ENCODE measurements at regions not wholly inside any gene's neighbourhood (a gene's known extent, or its start where the extent isn't known, plus 50 kb on each side); places are given as distances from the start of the nearest gene placed in this dataset.

- intact Hi-C loops (cut with DNase I), result no loop called here
- no peak for TF ChIP-seq EP300 (IDR thresholded peaks at IDR 0.05)
- TF ChIP-seq, protein P1, sequence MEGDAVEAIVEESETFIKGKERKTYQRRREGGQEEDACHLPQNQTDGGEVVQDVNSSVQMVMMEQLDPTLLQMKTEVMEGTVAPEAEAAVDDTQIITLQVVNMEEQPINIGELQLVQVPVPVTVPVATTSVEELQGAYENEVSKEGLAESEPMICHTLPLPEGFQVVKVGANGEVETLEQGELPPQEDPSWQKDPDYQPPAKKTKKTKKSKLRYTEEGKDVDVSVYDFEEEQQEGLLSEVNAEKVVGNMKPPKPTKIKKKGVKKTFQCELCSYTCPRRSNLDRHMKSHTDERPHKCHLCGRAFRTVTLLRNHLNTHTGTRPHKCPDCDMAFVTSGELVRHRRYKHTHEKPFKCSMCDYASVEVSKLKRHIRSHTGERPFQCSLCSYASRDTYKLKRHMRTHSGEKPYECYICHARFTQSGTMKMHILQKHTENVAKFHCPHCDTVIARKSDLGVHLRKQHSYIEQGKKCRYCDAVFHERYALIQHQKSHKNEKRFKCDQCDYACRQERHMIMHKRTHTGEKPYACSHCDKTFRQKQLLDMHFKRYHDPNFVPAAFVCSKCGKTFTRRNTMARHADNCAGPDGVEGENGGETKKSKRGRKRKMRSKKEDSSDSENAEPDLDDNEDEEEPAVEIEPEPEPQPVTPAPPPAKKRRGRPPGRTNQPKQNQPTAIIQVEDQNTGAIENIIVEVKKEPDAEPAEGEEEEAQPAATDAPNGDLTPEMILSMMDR (IDR thresholded peaks at IDR 0.05), result no peak
- TF ChIP-seq POLR2AphosphoS5 (IDR thresholded peaks at IDR 0.05), result no peak
- TF ChIP-seq POLR2A (IDR thresholded peaks at IDR 0.05; ENCODE audit: low read depth), result no peak
- H3K9me3 ChIP-seq, result no peaks in the 10 kb centered on the region
These were observed 113.2 kb upstream of the GPR26 start for GRCh38 chr10:123552760-123553554.

DNA sequence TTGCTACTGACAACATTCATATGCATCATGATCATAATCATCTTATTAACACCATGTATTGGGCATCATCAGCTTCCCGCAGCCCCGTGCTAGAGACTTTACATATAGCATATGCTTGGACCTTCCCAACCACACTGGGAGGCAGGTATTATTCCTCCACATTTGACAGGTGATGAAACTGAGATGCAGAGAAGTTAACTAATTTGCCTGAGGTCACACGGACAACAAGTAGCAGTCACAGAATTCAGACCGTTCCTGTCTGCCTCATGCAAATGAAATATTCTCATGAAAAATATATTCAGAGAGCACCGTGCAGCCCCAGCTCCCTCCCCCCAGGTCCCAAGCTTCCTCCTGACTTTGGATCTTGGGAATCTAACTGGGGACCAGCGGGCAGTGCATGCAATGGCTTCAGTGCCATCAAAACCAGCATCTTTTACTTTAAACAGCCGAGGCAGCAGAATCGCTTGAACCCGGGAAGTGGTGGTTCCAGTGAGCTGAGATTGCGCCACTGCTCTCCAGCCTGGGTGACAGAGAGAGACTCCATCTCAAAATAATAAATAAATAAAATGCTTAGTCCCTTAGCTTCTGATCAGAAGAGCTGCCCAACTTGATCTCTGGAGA, 112.2 kb upstream of the GPR26 start:
- 73% methylated on average over 6 of the region's 10 CpGs for WGBS

More at GRCh38 chr10:123552760-123553554, 113.2 kb upstream of the GPR26 start:
- H3K4me1 ChIP-seq, result no peaks in the 10 kb centered on the region
- H3K27me3 ChIP-seq, result peaks cover 0 to 63% (median 0%) of the 10 kb centered on the region in 4 donors
- no peaks in the 10 kb centered on the region for H3K36me3 ChIP-seq
- DNase-seq (ENCODE audit: extremely low spot score), result no peak
- H3K27ac ChIP-seq (replicated peaks in 1 of 4), result no peak overlapping the region
- 74% methylated on average over 8 of the region's 11 CpGs for WGBS
- H3K4me3 ChIP-seq, result no peak overlapping the region

DNA sequence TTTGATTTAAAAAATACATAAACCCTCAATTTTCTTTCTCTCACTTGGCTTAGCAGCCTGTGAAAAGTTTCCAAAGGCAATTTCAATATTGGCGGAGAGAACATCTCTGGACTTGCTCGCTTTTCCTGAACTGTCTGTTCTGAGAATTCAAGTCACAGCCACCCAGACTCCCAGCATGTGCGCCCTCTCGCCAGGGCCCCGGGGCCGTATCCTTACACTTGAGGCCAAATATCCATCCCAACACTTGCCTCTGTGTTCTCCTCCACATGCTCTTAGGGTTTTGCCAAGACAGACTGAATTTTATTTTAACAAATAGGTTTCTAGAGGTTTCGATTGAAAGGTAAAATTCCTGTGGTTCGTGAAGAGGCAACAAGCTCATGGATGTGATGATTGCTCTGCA, 111.5 kb upstream of the GPR26 start:
- no peak for TF ChIP-seq POLR2AphosphoS5 (IDR thresholded peaks at IDR 0.05)
- TF ChIP-seq, protein P1 (IDR thresholded peaks at IDR 0.05), result no peak
- no peak for TF ChIP-seq POLR2A (IDR thresholded peaks at IDR 0.05; ENCODE audit: low read depth)
- no peak for TF ChIP-seq EP300 (IDR thresholded peaks at IDR 0.05)
- Histone ChIP-seq H3K27me3 (peaks cover 0 to 53% (median 0%) of the 10 kb centered on the region in 4 donors), H3K9me3 (no peaks in the 10 kb centered on the region), H3K4me3 (no peak overlapping the region), H3K36me3 (no peaks in the 10 kb centered on the region), H3K27ac (replicated peaks in 1 of 4) (no peak overlapping the region), H3K4me1 (peaks cover 0 to 9% (median 0%) of the 10 kb centered on the region in 4 donors)
- 87% methylated on average over 8 of the region's 8 CpGs for WGBS
- no peak for DNase-seq (ENCODE audit: extremely low spot score)
- intact Hi-C loops (cut with DNase I), result no loop called here

More for the DNA sequence above, 112.2 kb upstream of the GPR26 start:
- TF ChIP-seq, protein P1 (IDR thresholded peaks at IDR 0.05), result no peak
- no peak for TF ChIP-seq EP300 (IDR thresholded peaks at IDR 0.05)
- no peak for TF ChIP-seq POLR2AphosphoS5 (IDR thresholded peaks at IDR 0.05)
- TF ChIP-seq POLR2A (IDR thresholded peaks at IDR 0.05; ENCODE audit: low read depth), result no peak
- Histone ChIP-seq H3K4me3 (no peak overlapping the region), H3K27me3 (peaks cover 0 to 54% (median 0%) of the 10 kb centered on the region in 4 donors), H3K27ac (replicated peaks in 1 of 4) (no peak overlapping the region), H3K9me3 (no peaks in the 10 kb centered on the region), H3K4me1 (peaks cover 0 to 2% (median 0%) of the 10 kb centered on the region in 4 donors), H3K36me3 (no peaks in the 10 kb centered on the region)
- no peak for DNase-seq (ENCODE audit: extremely low spot score)
- intact Hi-C loops (cut with DNase I), result no loop called here

DNA sequence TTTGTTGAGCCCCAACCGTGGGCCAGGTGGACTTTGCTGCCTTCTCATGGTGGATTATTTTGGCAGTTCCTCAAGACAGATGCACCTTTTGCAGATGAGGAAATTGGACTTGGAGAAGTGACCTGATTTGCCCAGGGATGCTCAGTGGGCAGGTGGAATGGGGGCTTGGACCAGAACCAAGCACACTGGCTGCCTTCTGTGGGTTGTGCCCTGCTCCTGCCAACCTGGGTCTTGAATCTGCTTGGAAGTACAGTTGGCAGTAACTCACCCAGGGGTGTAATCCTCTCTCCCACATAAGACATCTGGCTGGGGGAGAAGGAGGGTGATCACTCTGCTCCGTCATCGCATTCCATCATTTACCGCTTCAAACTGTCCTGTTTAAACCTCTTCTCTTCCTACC, 110.5 kb upstream of the GPR26 start:
- intact Hi-C loops (cut with DNase I), result no loop called here
- H3K27me3 ChIP-seq, result peaks cover 0 to 59% (median 0%) of the 10 kb centered on the region in 4 donors
- TF ChIP-seq POLR2AphosphoS5 (IDR thresholded peaks at IDR 0.05), result no peak
- no peak for TF ChIP-seq POLR2A (IDR thresholded peaks at IDR 0.05; ENCODE audit: low read depth)
- TF ChIP-seq, protein P1 (IDR thresholded peaks at IDR 0.05), result no peak
- no peak for TF ChIP-seq EP300 (IDR thresholded peaks at IDR 0.05)

More for the DNA sequence above, 110.5 kb upstream of the GPR26 start:
- no peak for DNase-seq (ENCODE audit: extremely low spot score)
- Histone ChIP-seq H3K36me3 (no peaks in the 10 kb centered on the region), H3K4me1 (peaks cover 0 to 9% (median 0%) of the 10 kb centered on the region in 4 donors), H3K9me3 (no peaks in the 10 kb centered on the region), H3K4me3 (no peak overlapping the region), H3K27ac (replicated peaks in 1 of 4) (no peak overlapping the region)
- WGBS, result 77% methylated on average over 4 of the region's 4 CpGs
